RWPE1 (cell line): ENCODE measurements at regions not wholly inside any gene's neighbourhood (a gene's known extent, or its start where the extent isn't known, plus 50 kb on each side); places are given as distances from the start of the nearest gene placed in this dataset.

Experiments used
- CTCF ChIA-PET: fragments of 350-600 bp; sonication (Branson Sonifier 250); formaldehyde crosslinking; extraction: SDS; loops from one replicate; lab custom pipeline; 2021; lab: Yijun Ruan, JAX
- POLR2A ChIA-PET: fragments of 400-600 bp; formaldehyde crosslinking; extraction: SDS; loops from one replicate; lab custom pipeline; 2020; ENCODE audit warnings: antibody characterized with exemption; ENCODE audit not compliant: low non-redundant PET; lab: Yijun Ruan, JAX
- DNase-seq: peaks from one replicate; pipeline ENCODE4 v3.0.0; 2012; ENCODE audit warnings: low spot score
- H3K27ac ChIP-seq: fragments of 450-650 bp; 2 replicates; pipeline ENCODE4 v1.5.1; 2017
- CTCF ChIP-seq: fragments of 450-650 bp; conservative IDR thresholded peaks from 2 replicates; pipeline ENCODE4 v1.5.1; 2017; ENCODE audit warnings: low read depth, mild to moderate bottlenecking

GRCh38 chr3:106366352-106366751 lies 497.5 kb upstream of the CBLB start:
- ChIA-PET CTCF (no interaction called here), POLR2A (no interaction called here)
- DNase-seq, result no peak
- no peak for TF ChIP-seq CTCF
- no peak overlapping the region for H3K27ac ChIP-seq

- CTCF ChIA-PET, result interaction anchor here (0.6 kb wide), 1 partner anchor 120 kb away, joined by 3 read pairs; no protein-coding TSS in a partner anchor
- POLR2A ChIA-PET, result no interaction called here
Observed at GRCh38 chr3:106367496-106367895, 498.7 kb upstream of the CBLB start.

GRCh38 chr3:106371221-106371970 lies 502.6 kb upstream of the CBLB start:
- CTCF ChIA-PET, result interaction anchor here (0.6 kb wide), 2 partner anchors 21 to 606 kb away, joined by 3 read pairs; no protein-coding TSS in a partner anchor
- POLR2A ChIA-PET, result no interaction called here
- H3K27ac ChIP-seq, result no peak overlapping the region
- DNase-seq, result no peak
- no peak for TF ChIP-seq CTCF

More at GRCh38 chr3:106367496-106367895, 498.7 kb upstream of the CBLB start:
- H3K27ac ChIP-seq, result no peak overlapping the region
- DNase-seq, result no peak
- TF ChIP-seq CTCF, result no peak

- H3K27ac ChIP-seq, result no peak overlapping the region
- ChIA-PET CTCF (interaction anchor here (0.6 kb wide), 2 partner anchors 22 to 607 kb away, joined by 3 read pairs; no protein-coding TSS in a partner anchor), POLR2A (no interaction called here)
- TF ChIP-seq CTCF, result no peak
- DNase-seq, result no peak
Observed at GRCh38 chr3:106371971-106372805, 503.4 kb upstream of the CBLB start.

GRCh38 chr3:106372806-106373190 lies 504.0 kb upstream of the CBLB start:
- no peak for TF ChIP-seq CTCF
- DNase-seq, result no peak
- POLR2A ChIA-PET, result no interaction called here
- CTCF ChIA-PET, result interaction anchor here (0.5 kb wide), 1 partner anchor 892 kb away, joined by 3 read pairs; no protein-coding TSS in a partner anchor
- H3K27ac ChIP-seq, result no peak overlapping the region

GRCh38 chr3:106376016-106376570 lies 507.3 kb upstream of the CBLB start:
- ChIA-PET POLR2A (no interaction called here), CTCF (no interaction called here)
- no peak for DNase-seq
- no peak for TF ChIP-seq CTCF
- H3K27ac ChIP-seq, result no peak overlapping the region
